H1 (cell line): ENCODE measurements at regions not wholly inside any gene's neighbourhood (a gene's known extent, or its start where the extent isn't known, plus 50 kb on each side); places are given as distances from the start of the nearest gene placed in this dataset.

Experiments
- CREB1 ChIP-seq: IDR thresholded peaks from 2 replicates; pipeline ENCODE4 v1.6.1; 2012; ENCODE audit warnings: inconsistent platforms
- JUND ChIP-seq: IDR thresholded peaks from 2 replicates; pipeline ENCODE4 v1.6.1; 2011; ENCODE audit warnings: mild to moderate bottlenecking, improper control_type of control experiment, low read length
- POLR2A ChIP-seq, 2 experiments: IDR thresholded peaks; 1 replicate in 1 of 2; 2 replicates in 1 of 2; pipeline ENCODE4 v1.6.1; 2011; ENCODE audit warnings: low read depth in 2 of 2, low read length in 2 of 2, mild to moderate bottlenecking in 2 of 2; ENCODE audit errors: control extremely low read depth in 1 of 2
- TAF1 ChIP-seq: IDR thresholded peaks from 2 replicates; pipeline ENCODE4 v1.6.1; 2011; ENCODE audit warnings: mild to moderate bottlenecking, low read depth, low read length
- TAF7 ChIP-seq: optimal IDR thresholded peaks from 2 replicates; pipeline ENCODE3; 2011; ENCODE audit warnings: low read depth, mild to moderate bottlenecking, inconsistent platforms, low read length, moderate library complexity, borderline replicate concordance
- TF ChIP-seq, protein P1 (sequence below), 3 experiments: IDR thresholded peaks; 1 replicate in 2 of 3; 2 replicates in 1 of 3; pipeline versions ENCODE4 v1.5.1 to v1.6.1; 2011; ENCODE audit warnings: low read length in 3 of 3, mild to moderate bottlenecking in 3 of 3, inconsistent platforms in 2 of 3, low read depth in 1 of 3, moderate library complexity in 1 of 3; ENCODE audit not compliant: insufficient read depth in 1 of 3; ENCODE audit errors: control extremely low read depth in 1 of 3
- TF ChIP-seq, protein P2 (sequence below): IDR thresholded peaks from 2 replicates; pipeline ENCODE4 v1.6.1; 2011; ENCODE audit warnings: low read length, improper control_type of control experiment

DNA sequence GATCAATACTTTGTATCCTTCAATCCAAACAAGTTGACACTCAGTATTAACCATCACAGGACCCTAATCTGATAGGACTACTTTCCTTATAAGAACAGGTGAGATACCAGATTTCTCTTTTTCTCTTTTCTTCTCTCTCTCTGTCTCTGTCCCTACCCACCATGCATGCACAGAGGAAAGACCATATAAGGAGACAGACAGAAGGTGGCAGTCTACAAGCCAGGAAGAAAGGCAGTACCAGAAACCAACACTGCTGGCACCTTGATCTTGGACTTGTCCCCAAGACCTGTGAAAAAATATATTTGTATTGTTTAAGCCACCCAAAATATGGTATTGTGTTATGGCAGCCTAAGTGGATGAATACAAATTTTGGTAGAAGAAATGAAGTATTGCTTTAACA, 156.2 kb upstream of the KCNH7 start:
- TF ChIP-seq TAF1 (no peak), POLR2A (IDR thresholded peaks at IDR 0.05; ENCODE audit: control extremely low read depth in 1 of 2, low read depth in 2 of 2, low read length in 2 of 2) (no peak), JUND (no peak), CREB1 (no peak), TAF7 (no peak)
- TF ChIP-seq, protein P1, sequence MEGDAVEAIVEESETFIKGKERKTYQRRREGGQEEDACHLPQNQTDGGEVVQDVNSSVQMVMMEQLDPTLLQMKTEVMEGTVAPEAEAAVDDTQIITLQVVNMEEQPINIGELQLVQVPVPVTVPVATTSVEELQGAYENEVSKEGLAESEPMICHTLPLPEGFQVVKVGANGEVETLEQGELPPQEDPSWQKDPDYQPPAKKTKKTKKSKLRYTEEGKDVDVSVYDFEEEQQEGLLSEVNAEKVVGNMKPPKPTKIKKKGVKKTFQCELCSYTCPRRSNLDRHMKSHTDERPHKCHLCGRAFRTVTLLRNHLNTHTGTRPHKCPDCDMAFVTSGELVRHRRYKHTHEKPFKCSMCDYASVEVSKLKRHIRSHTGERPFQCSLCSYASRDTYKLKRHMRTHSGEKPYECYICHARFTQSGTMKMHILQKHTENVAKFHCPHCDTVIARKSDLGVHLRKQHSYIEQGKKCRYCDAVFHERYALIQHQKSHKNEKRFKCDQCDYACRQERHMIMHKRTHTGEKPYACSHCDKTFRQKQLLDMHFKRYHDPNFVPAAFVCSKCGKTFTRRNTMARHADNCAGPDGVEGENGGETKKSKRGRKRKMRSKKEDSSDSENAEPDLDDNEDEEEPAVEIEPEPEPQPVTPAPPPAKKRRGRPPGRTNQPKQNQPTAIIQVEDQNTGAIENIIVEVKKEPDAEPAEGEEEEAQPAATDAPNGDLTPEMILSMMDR (IDR thresholded peaks at IDR 0.05; ENCODE audit: control extremely low read depth in 1 of 3, insufficient read depth in 1 of 3, low read depth in 1 of 3, low read length in 3 of 3) = peak in 1 of 3 experiments; percentile 8; a peak in 1 of 4 replicates
- TF ChIP-seq, protein P2, sequence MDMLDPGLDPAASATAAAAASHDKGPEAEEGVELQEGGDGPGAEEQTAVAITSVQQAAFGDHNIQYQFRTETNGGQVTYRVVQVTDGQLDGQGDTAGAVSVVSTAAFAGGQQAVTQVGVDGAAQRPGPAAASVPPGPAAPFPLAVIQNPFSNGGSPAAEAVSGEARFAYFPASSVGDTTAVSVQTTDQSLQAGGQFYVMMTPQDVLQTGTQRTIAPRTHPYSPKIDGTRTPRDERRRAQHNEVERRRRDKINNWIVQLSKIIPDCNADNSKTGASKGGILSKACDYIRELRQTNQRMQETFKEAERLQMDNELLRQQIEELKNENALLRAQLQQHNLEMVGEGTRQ = no peak
